GM12878 (cell line): ENCODE measurements at regions not wholly inside any gene's neighbourhood (a gene's known extent, or its start where the extent isn't known, plus 50 kb on each side); places are given as distances from the start of the nearest gene placed in this dataset.

Experiments
- ATAC-seq: fragments of 200-7000 bp; cut with Tn5 transposase; 3 replicates; pipeline ENCODE4 v1.9.1; 2020; ENCODE audit warnings: mild to moderate bottlenecking, moderate library complexity
- BruUV-seq: library from RNA; stranded (reverse); fragments of 400-500 nt; replicated peaks from 2 replicates; lab custom pipeline; 2021; lab: Mats Ljungman, UMichigan
- CTCF ChIA-PET: fragments of 300-600 bp; sonication (Branson Sonifier 250); formaldehyde crosslinking; extraction: SDS; loops from one replicate; lab custom pipeline; 2021; ENCODE audit warnings: inconsistent platforms; lab: Yijun Ruan, JAX
- POLR2A ChIA-PET: fragments of 350-600 bp; formaldehyde crosslinking; extraction: SDS; loops from one replicate; lab custom pipeline; 2021; ENCODE audit warnings: inconsistent platforms; lab: Charles Lee
- RAD21 ChIA-PET: fragments of 300-600 bp; sonication (Branson Sonifier 250); formaldehyde crosslinking; loops from one replicate; lab custom pipeline; 2023; ENCODE audit warnings: antibody characterized with exemption; ENCODE audit not compliant: unreplicated experiment; lab: Charles Lee
- SMC1A ChIA-PET: fragments of 300-600 bp; sonication (Branson Sonifier 250); formaldehyde crosslinking; loops from one replicate; lab custom pipeline; 2023; ENCODE audit not compliant: unreplicated experiment, uncharacterized antibody; lab: Charles Lee
- DNase-seq: peaks from one replicate; pipeline ENCODE4 v3.0.0-alpha.2; 2011; ENCODE audit warnings: low read depth, low spot score
- FAIRE-seq: peaks from 3 replicates; lab custom pipeline; 2011; peaks lifted over from hg19 to GRCh38; lab: Jason Lieb, UNC
- H2AFZ ChIP-seq: 2 replicates; pipeline ENCODE4 v1.6.0; 2011; ENCODE audit warnings: low read depth, low read length, control low read depth; ENCODE audit not compliant: control insufficient read depth
- H3K27ac ChIP-seq: 2 replicates; pipeline ENCODE4 v1.5.1; 2011; ENCODE audit warnings: control low read depth; ENCODE audit not compliant: control insufficient read depth, insufficient read depth
- H3K27me3 ChIP-seq, 2 experiments: replicated peaks in 1 of 2; 2 replicates each; pipeline versions ENCODE4 v1.6.0 to v1.6.1; 2011; ENCODE audit warnings: low read length in 1 of 2; ENCODE audit not compliant: control insufficient read depth in 2 of 2, insufficient read depth in 2 of 2
- H3K36me3 ChIP-seq, 2 experiments: 2 replicates each; pipeline ENCODE4 v1.5.1; 2011; ENCODE audit warnings: low read length in 1 of 2; ENCODE audit not compliant: control insufficient read depth in 2 of 2, insufficient read depth in 2 of 2
- H3K4me1 ChIP-seq: 2 replicates; pipeline ENCODE4 v1.6.1; 2011; ENCODE audit warnings: mild to moderate bottlenecking, low read length, moderate library complexity, mixed read lengths; ENCODE audit not compliant: control insufficient read depth, insufficient read depth
- H3K4me2 ChIP-seq: 2 replicates; pipeline ENCODE4 v1.6.0; 2011; ENCODE audit warnings: control low read depth; ENCODE audit not compliant: control insufficient read depth, insufficient read depth
- H3K4me3 ChIP-seq: fragments of 200-600 bp; sonication (generic); 2 replicates; pipeline ENCODE4 v1.5.1; 2016
- H3K79me2 ChIP-seq: 2 replicates; pipeline ENCODE4 v1.6.0; 2011; ENCODE audit warnings: low read length; ENCODE audit not compliant: control insufficient read depth, insufficient read depth
- H3K9ac ChIP-seq: 2 replicates; pipeline ENCODE4 v1.8.0; 2011; ENCODE audit warnings: low read length, control low read depth, mixed read lengths; ENCODE audit not compliant: control insufficient read depth, insufficient read depth
- H3K9me3 ChIP-seq: replicated peaks from 3 replicates; pipeline ENCODE4 v1.5.1; 2011; ENCODE audit warnings: mild to moderate bottlenecking, low read length; ENCODE audit not compliant: control insufficient read depth, insufficient read depth
- H4K20me1 ChIP-seq: 2 replicates; pipeline ENCODE4 v1.6.0; 2011; ENCODE audit not compliant: control insufficient read depth, insufficient read depth
- CUX1 ChIP-seq: IDR thresholded peaks from 2 replicates; pipeline ENCODE4 v1.6.1; 2012; ENCODE audit warnings: improper control_type of control experiment, low read depth, low read length; ENCODE audit not compliant: insufficient replicate concordance
- E2F8 ChIP-seq: fragments of 450-650 bp; IDR thresholded peaks from 2 replicates; pipeline ENCODE4 v1.6.1; 2018; ENCODE audit warnings: mild to moderate bottlenecking, low read depth, moderate library complexity; ENCODE audit not compliant: partially characterized antibody
- FOXK2 ChIP-seq: fragments of 450-650 bp; IDR thresholded peaks from 2 replicates; pipeline ENCODE4 v1.6.1; 2017; ENCODE audit warnings: mild to moderate bottlenecking, moderate library complexity
- FOXM1 ChIP-seq: IDR thresholded peaks from 2 replicates; pipeline ENCODE4 v1.6.1; 2012; ENCODE audit warnings: low read depth, mild to moderate bottlenecking, inconsistent platforms, low read length, moderate library complexity
- LARP7 ChIP-seq: fragments of 450-650 bp; IDR thresholded peaks from 2 replicates; pipeline ENCODE4 v1.6.1; 2017; ENCODE audit warnings: mild to moderate bottlenecking
- NRF1 ChIP-seq: conservative IDR thresholded peaks from 2 replicates; pipeline ENCODE4 v1.6.1; 2011; ENCODE audit warnings: mild to moderate bottlenecking, low read depth, low read length, improper control_type of control experiment
- REST ChIP-seq: IDR thresholded peaks from 2 replicates; pipeline ENCODE4 v1.6.1; 2012; ENCODE audit warnings: mild to moderate bottlenecking, low read depth, low read length
- SMAD5 ChIP-seq: IDR thresholded peaks from 2 replicates; pipeline ENCODE4 v1.6.1; 2016; ENCODE audit warnings: antibody characterized with exemption, low read depth
- ZNF384 ChIP-seq: IDR thresholded peaks from 2 replicates; pipeline ENCODE4 v1.6.1; 2012; ENCODE audit warnings: low read depth, mild to moderate bottlenecking, low read length, improper control_type of control experiment, borderline replicate concordance
- WGBS: methylation state at CpG from one replicate; pipeline ENCODE4 v1.1.6; 2016; ENCODE audit warnings: low lambda C conversion rate; ENCODE audit not compliant: insufficient replicate concordance, insufficient coverage; ENCODE audit errors: missing lambda C conversion rate; 5-methylcytosine and 5-hydroxymethylcytosine counted together
- in situ Hi-C: fragments of 300-500 bp; cut with MboI; formaldehyde crosslinking; loops from 9 replicates; pipeline ENCODE4 v1.14.3; 2018; ENCODE audit warnings: mixed read lengths
- intact Hi-C: fragments of 100-400 bp; cut with micrococcal nuclease; formaldehyde crosslinking; loops from one replicate; pipeline ENCODE4 v1.14.2; 2022; ENCODE audit not compliant: unreplicated experiment

- TF ChIP-seq CUX1 (no peak), E2F8 (no peak), SMAD5 (no peak), ZNF384 (no peak)
These were observed 67.3 kb upstream of the SPATS2L start (continued) for GRCh38 chr2:200239216-200239615.

- intact Hi-C loops = no loop called here
- ChIA-PET CTCF (no interaction called here), POLR2A (no interaction called here), SMC1A (interaction anchor here (0.6 to 1.4 kb wide), 3 partner anchors 8 to 166 kb away, joined by 3 to 5 read pairs (median 3); no protein-coding TSS in a partner anchor), RAD21 (no interaction called here)
- DNase-seq (no peak), ATAC-seq (no peak), FAIRE-seq (no peak)
- in situ Hi-C loops = no loop called here
- no peaks in the 10 kb centered on the region for H4K20me1 ChIP-seq
- TF ChIP-seq NRF1 = no peak
- TF ChIP-seq FOXM1 = no peak
- no peak for TF ChIP-seq LARP7
- TF ChIP-seq REST = no peak
- no peak for TF ChIP-seq FOXK2
- H3K79me2 ChIP-seq = no peaks in the 10 kb centered on the region
- H3K4me3 ChIP-seq = no peak overlapping the region
- no TSS peak for BruUV-seq
- H3K4me2 ChIP-seq = no peak overlapping the region
- no peak overlapping the region for H2AFZ ChIP-seq
- no peaks in the 10 kb centered on the region for H3K9me3 ChIP-seq
- no peaks in the 10 kb centered on the region for H3K27me3 ChIP-seq
- WGBS = 56% methylated on average over 4 of the region's 4 CpGs
- H3K36me3 ChIP-seq = no peaks in the 10 kb centered on the region
- no peak overlapping the region for H3K9ac ChIP-seq
- H3K27ac ChIP-seq = no peak overlapping the region
- no peaks in the 10 kb centered on the region for H3K4me1 ChIP-seq
These were observed 63.9 kb upstream of the SPATS2L start for GRCh38 chr2:200242570-200242969.
